HL-60 (cell line): ENCODE measurements at regions not wholly inside any gene's neighbourhood (a gene's known extent, or its start where the extent isn't known, plus 50 kb on each side); places are given as distances from the start of the nearest gene placed in this dataset.

Experiments used
- CTCF ChIP-seq: IDR thresholded peaks from one replicate; pipeline ENCODE4 v1.5.1; 2011; ENCODE audit warnings: low read length, control low read depth, inconsistent platforms; ENCODE audit not compliant: insufficient read depth
- POLR2AphosphoS5 ChIP-seq: IDR thresholded peaks from 2 replicates; pipeline ENCODE4 v1.6.1; 2012; ENCODE audit warnings: low read depth
- REST ChIP-seq: IDR thresholded peaks from 2 replicates; pipeline ENCODE4 v1.6.1; 2012; ENCODE audit warnings: low read depth; ENCODE audit not compliant: insufficient replicate concordance
- SPI1 ChIP-seq: IDR thresholded peaks from 2 replicates; pipeline ENCODE4 v1.6.1; 2012; ENCODE audit warnings: low read depth, mild to moderate bottlenecking, borderline replicate concordance

- TF ChIP-seq CTCF (no peak), REST (no peak), POLR2AphosphoS5 (no peak), SPI1 (no peak)
Measured at GRCh38 chr11:11779975-11780374, 61.8 kb upstream of the USP47 start.
